ENCODE measurements at regions not wholly inside any gene's neighbourhood (a gene's known extent, or its start where the extent isn't known, plus 50 kb on each side); places are given as distances from the start of the nearest gene placed in this dataset.

GRCh38 chr3:146682171-146682570, 77.0 kb upstream of the PLSCR5 start:
- Histone ChIP-seq H3K9ac (ENCODE audit: low read depth, low read length, poor library complexity, severe bottlenecking) (no peak overlapping the region), H3K4me2 (ENCODE audit: low read depth, low read length, poor library complexity, severe bottlenecking) (no peak overlapping the region), H3K27me3 (ENCODE audit: insufficient read depth, low read length, poor library complexity, severe bottlenecking) (no peaks in the 10 kb centered on the region), H3K36me3 (ENCODE audit: insufficient read depth, low read length) (no peaks in the 10 kb centered on the region), H4K20me1 (ENCODE audit: insufficient read depth, low read length, poor library complexity, severe bottlenecking) (no peaks in the 10 kb centered on the region), H3K4me1 (ENCODE audit: insufficient read depth, low read length, poor library complexity, severe bottlenecking) (no peaks in the 10 kb centered on the region), H3K9me2 (replicated peaks; ENCODE audit: low read depth, low read length) (no peaks in the 10 kb centered on the region), H3F3A (ENCODE audit: low read depth) (no peaks in the 10 kb centered on the region), H3K9me3 (ENCODE audit: insufficient read depth, low read depth, low read length) (no peaks in the 10 kb centered on the region), H2AFZ (ENCODE audit: low read length) (no peak overlapping the region), H3K79me2 (ENCODE audit: insufficient read depth, low read length) (no peaks in the 10 kb centered on the region), H3K4me3 (ENCODE audit: low read length, poor library complexity, severe bottlenecking) (no peak overlapping the region)
- TF ChIP-seq CTCF (conservative IDR thresholded peaks at IDR 0.05; ENCODE audit: low read length), result no peak
- TF ChIP-seq EZH2phosphoT487 (IDR thresholded peaks at IDR 0.05; ENCODE audit: borderline replicate concordance), result no peak

- H3K79me2 ChIP-seq (ENCODE audit: insufficient read depth, low read length), result no peaks in the 10 kb centered on the region
- no peak overlapping the region for H3K4me3 ChIP-seq (ENCODE audit: low read length, poor library complexity, severe bottlenecking)
- H3K9ac ChIP-seq (ENCODE audit: low read depth, low read length, poor library complexity, severe bottlenecking), result no peak overlapping the region
- no peaks in the 10 kb centered on the region for H3K9me3 ChIP-seq (ENCODE audit: insufficient read depth, low read depth, low read length)
- H3K4me2 ChIP-seq (ENCODE audit: low read depth, low read length, poor library complexity, severe bottlenecking), result no peak overlapping the region
- no peaks in the 10 kb centered on the region for H4K20me1 ChIP-seq (ENCODE audit: insufficient read depth, low read length, poor library complexity, severe bottlenecking)
- no peaks in the 10 kb centered on the region for H3K9me2 ChIP-seq (replicated peaks; ENCODE audit: low read depth, low read length)
- no peak overlapping the region for H2AFZ ChIP-seq (ENCODE audit: low read length)
- no peaks in the 10 kb centered on the region for H3K4me1 ChIP-seq (ENCODE audit: insufficient read depth, low read length, poor library complexity, severe bottlenecking)
- H3F3A ChIP-seq (ENCODE audit: low read depth), result no peaks in the 10 kb centered on the region
- no peaks in the 10 kb centered on the region for H3K36me3 ChIP-seq (ENCODE audit: insufficient read depth, low read length)
- no peaks in the 10 kb centered on the region for H3K27me3 ChIP-seq (ENCODE audit: insufficient read depth, low read length, poor library complexity, severe bottlenecking)
- TF ChIP-seq EZH2phosphoT487 (IDR thresholded peaks at IDR 0.05; ENCODE audit: borderline replicate concordance), result no peak
These were observed 75.5 kb upstream of the PLSCR5 start for GRCh38 chr3:146680617-146681016.

- no peaks in the 10 kb centered on the region for H3F3A ChIP-seq (ENCODE audit: low read depth)
- H3K27me3 ChIP-seq (ENCODE audit: insufficient read depth, low read length, poor library complexity, severe bottlenecking), result no peaks in the 10 kb centered on the region
- H2AFZ ChIP-seq (ENCODE audit: low read length), result no peak overlapping the region
- no peaks in the 10 kb centered on the region for H3K79me2 ChIP-seq (ENCODE audit: insufficient read depth, low read length)
- H4K20me1 ChIP-seq (ENCODE audit: insufficient read depth, low read length, poor library complexity, severe bottlenecking), result no peaks in the 10 kb centered on the region
- no peaks in the 10 kb centered on the region for H3K36me3 ChIP-seq (ENCODE audit: insufficient read depth, low read length)
- TF ChIP-seq EZH2phosphoT487 (IDR thresholded peaks at IDR 0.05; ENCODE audit: borderline replicate concordance) (no peak), CTCF (conservative IDR thresholded peaks at IDR 0.05; ENCODE audit: low read length) (no peak)
- no peaks in the 10 kb centered on the region for H3K9me2 ChIP-seq (replicated peaks; ENCODE audit: low read depth, low read length)
- H3K9ac ChIP-seq (ENCODE audit: low read depth, low read length, poor library complexity, severe bottlenecking), result no peak overlapping the region
- no peak overlapping the region for H3K4me3 ChIP-seq (ENCODE audit: low read length, poor library complexity, severe bottlenecking)
- no peaks in the 10 kb centered on the region for H3K9me3 ChIP-seq (ENCODE audit: insufficient read depth, low read depth, low read length)
- no peak overlapping the region for H3K4me2 ChIP-seq (ENCODE audit: low read depth, low read length, poor library complexity, severe bottlenecking)
- no peaks in the 10 kb centered on the region for H3K4me1 ChIP-seq (ENCODE audit: insufficient read depth, low read length, poor library complexity, severe bottlenecking)
These were observed 74.8 kb upstream of the PLSCR5 start for GRCh38 chr3:146679995-146680394.

- no peaks in the 10 kb centered on the region for H3K4me1 ChIP-seq (ENCODE audit: insufficient read depth, low read length, poor library complexity, severe bottlenecking)
- no peak overlapping the region for H3K4me3 ChIP-seq (ENCODE audit: low read length, poor library complexity, severe bottlenecking)
- H3K27me3 ChIP-seq (ENCODE audit: insufficient read depth, low read length, poor library complexity, severe bottlenecking), result no peaks in the 10 kb centered on the region
- H3F3A ChIP-seq (ENCODE audit: low read depth), result no peaks in the 10 kb centered on the region
- H3K4me2 ChIP-seq (ENCODE audit: low read depth, low read length, poor library complexity, severe bottlenecking), result no peak overlapping the region
- no peaks in the 10 kb centered on the region for H3K36me3 ChIP-seq (ENCODE audit: insufficient read depth, low read length)
- H3K79me2 ChIP-seq (ENCODE audit: insufficient read depth, low read length), result no peaks in the 10 kb centered on the region
- no peaks in the 10 kb centered on the region for H3K9me3 ChIP-seq (ENCODE audit: insufficient read depth, low read depth, low read length)
- no peak overlapping the region for H3K9ac ChIP-seq (ENCODE audit: low read depth, low read length, poor library complexity, severe bottlenecking)
- H3K9me2 ChIP-seq (replicated peaks; ENCODE audit: low read depth, low read length), result no peaks in the 10 kb centered on the region
- TF ChIP-seq EZH2phosphoT487 (IDR thresholded peaks at IDR 0.05; ENCODE audit: borderline replicate concordance), result no peak
- no peak for TF ChIP-seq CTCF (conservative IDR thresholded peaks at IDR 0.05; ENCODE audit: low read length)
- no peak overlapping the region for H2AFZ ChIP-seq (ENCODE audit: low read length)
- no peaks in the 10 kb centered on the region for H4K20me1 ChIP-seq (ENCODE audit: insufficient read depth, low read length, poor library complexity, severe bottlenecking)
These were observed 74.0 kb upstream of the PLSCR5 start for GRCh38 chr3:146679191-146679590.
